ENCODE measurements at regions not wholly inside any gene's neighbourhood (a gene's known extent, or its start where the extent isn't known, plus 50 kb on each side); places are given as distances from the start of the nearest gene placed in this dataset.

DNA sequence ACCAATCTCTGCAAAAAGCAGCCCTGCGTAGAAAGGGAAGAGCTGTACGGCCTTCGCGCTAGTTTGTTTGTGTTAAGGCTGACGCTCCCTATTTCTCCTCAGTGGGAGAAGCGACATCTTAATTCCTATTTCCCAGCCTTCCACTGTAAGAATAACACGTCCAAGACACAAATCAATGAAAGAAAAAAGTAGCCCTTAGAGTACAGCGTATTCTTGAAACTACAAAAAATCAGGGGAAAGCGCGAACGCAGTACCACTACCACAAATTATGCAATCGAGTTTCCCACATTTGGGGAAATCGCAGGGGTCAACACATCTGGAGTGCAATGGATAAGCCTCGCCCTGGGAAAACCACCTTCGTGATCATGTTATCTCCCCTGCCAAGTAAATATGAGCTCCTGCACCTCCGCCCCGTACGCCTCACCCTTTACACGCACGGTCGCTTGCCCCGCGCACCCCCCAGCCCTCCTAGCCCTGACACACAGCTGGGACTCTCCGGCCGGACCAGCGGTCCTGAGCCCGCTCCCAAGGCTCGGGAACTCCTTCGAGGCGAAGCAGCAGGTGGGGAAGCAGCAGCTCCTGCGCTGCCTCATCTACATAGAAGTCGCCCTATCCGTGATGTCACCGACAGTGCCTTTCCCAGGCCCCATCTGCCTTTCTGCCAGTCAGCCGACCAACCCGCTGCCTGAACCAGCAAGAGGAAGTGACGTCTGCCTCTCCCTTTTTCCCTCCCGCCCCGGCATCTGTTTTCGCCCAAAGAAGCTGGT, 94.7 kb downstream of the PPIAL4G start (continued):
- TF ChIP-seq, protein P1, sequence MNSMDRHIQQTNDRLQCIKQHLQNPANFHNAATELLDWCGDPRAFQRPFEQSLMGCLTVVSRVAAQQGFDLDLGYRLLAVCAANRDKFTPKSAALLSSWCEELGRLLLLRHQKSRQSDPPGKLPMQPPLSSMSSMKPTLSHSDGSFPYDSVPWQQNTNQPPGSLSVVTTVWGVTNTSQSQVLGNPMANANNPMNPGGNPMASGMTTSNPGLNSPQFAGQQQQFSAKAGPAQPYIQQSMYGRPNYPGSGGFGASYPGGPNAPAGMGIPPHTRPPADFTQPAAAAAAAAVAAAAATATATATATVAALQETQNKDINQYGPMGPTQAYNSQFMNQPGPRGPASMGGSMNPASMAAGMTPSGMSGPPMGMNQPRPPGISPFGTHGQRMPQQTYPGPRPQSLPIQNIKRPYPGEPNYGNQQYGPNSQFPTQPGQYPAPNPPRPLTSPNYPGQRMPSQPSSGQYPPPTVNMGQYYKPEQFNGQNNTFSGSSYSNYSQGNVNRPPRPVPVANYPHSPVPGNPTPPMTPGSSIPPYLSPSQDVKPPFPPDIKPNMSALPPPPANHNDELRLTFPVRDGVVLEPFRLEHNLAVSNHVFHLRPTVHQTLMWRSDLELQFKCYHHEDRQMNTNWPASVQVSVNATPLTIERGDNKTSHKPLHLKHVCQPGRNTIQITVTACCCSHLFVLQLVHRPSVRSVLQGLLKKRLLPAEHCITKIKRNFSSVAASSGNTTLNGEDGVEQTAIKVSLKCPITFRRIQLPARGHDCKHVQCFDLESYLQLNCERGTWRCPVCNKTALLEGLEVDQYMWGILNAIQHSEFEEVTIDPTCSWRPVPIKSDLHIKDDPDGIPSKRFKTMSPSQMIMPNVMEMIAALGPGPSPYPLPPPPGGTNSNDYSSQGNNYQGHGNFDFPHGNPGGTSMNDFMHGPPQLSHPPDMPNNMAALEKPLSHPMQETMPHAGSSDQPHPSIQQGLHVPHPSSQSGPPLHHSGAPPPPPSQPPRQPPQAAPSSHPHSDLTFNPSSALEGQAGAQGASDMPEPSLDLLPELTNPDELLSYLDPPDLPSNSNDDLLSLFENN (IDR thresholded peaks at IDR 0.05; ENCODE audit: low read depth in 2 of 2, low read length in 2 of 2), result peak in 1 of 2 experiments; percentile 98; a peak in 2 of 4 replicates
- TF ChIP-seq, protein P2, sequence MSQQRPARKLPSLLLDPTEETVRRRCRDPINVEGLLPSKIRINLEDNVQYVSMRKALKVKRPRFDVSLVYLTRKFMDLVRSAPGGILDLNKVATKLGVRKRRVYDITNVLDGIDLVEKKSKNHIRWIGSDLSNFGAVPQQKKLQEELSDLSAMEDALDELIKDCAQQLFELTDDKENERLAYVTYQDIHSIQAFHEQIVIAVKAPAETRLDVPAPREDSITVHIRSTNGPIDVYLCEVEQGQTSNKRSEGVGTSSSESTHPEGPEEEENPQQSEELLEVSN (IDR thresholded peaks at IDR 0.05; ENCODE audit: borderline replicate concordance in 1 of 2, extremely low read depth in 1 of 2, insufficient read depth in 1 of 2, insufficient read length in 1 of 2, low read depth in 1 of 2, low read length in 1 of 2, poor library complexity in 1 of 2, severe bottlenecking in 1 of 2), result peak; percentile 86 to 97
- TF ChIP-seq, protein P3, sequence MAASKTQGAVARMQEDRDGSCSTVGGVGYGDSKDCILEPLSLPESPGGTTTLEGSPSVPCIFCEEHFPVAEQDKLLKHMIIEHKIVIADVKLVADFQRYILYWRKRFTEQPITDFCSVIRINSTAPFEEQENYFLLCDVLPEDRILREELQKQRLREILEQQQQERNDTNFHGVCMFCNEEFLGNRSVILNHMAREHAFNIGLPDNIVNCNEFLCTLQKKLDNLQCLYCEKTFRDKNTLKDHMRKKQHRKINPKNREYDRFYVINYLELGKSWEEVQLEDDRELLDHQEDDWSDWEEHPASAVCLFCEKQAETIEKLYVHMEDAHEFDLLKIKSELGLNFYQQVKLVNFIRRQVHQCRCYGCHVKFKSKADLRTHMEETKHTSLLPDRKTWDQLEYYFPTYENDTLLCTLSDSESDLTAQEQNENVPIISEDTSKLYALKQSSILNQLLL (CRISPR knock-in tag; IDR thresholded peaks at IDR 0.05; ENCODE audit: borderline replicate concordance), result no peak
- TF ChIP-seq YY1 (IDR thresholded peaks at IDR 0.05; ENCODE audit: borderline replicate concordance in 1 of 3, control insufficient read depth in 1 of 3, extremely low read depth in 1 of 3, insufficient read depth in 3 of 3, insufficient read length in 1 of 3, insufficient replicate concordance in 2 of 3, low read depth in 1 of 3, low read length in 2 of 3), result peak in 2 of 3 experiments; percentile 20 to 63
- TF ChIP-seq HDGF (IDR thresholded peaks at IDR 0.05), result no peak
- TF ChIP-seq SMAD1 (IDR thresholded peaks at IDR 0.05; ENCODE audit: low read depth, low read length, partially characterized antibody), result peak; percentile 98
- TF ChIP-seq ZNF699 (CRISPR knock-in tag; IDR thresholded peaks at IDR 0.05; ENCODE audit: insufficient replicate concordance), result no peak
- TF ChIP-seq NBN (IDR thresholded peaks at IDR 0.05; ENCODE audit: low read depth), result peak; percentile 90
- TF ChIP-seq ZBED1 (IDR thresholded peaks at IDR 0.05), result peak; percentile 98
- TF ChIP-seq IFI16 (CRISPR knock-in tag; IDR thresholded peaks at IDR 0.05), result no peak
- peak in 1 of 2 experiments; percentile 76; a peak in 2 of 4 replicates for TF ChIP-seq ETV6 (IDR thresholded peaks at IDR 0.05; ENCODE audit: borderline replicate concordance in 1 of 2, low read depth in 2 of 2, low read length in 1 of 2)
- no peak for TF ChIP-seq ETV6 (CRISPR knock-in tag; IDR thresholded peaks at IDR 0.05; ENCODE audit: borderline replicate concordance)
- TF ChIP-seq RBM22 (IDR thresholded peaks at IDR 0.05; ENCODE audit: low read depth, low read length, poor library complexity, severe bottlenecking), result no peak
- no peak; the same call in 1 of the 2 replicates for TF ChIP-seq MTA1 (IDR thresholded peaks at IDR 0.05; ENCODE audit: borderline replicate concordance)
- TF ChIP-seq ZZZ3 (IDR thresholded peaks at IDR 0.05), result no peak
- TF ChIP-seq FOXM1 (IDR thresholded peaks at IDR 0.05; ENCODE audit: low read depth), result no peak
- no peak for TF ChIP-seq FOXM1 (CRISPR knock-in tag; IDR thresholded peaks at IDR 0.05; ENCODE audit: low read depth)
- 0 out of 2 replicates have a peak, but pooled peaks have one; percentile 19 for TF ChIP-seq PYGO2 (tag; IDR thresholded peaks at IDR 0.05)
- no peak for TF ChIP-seq CCAR2 (IDR thresholded peaks at IDR 0.05; ENCODE audit: low read depth, low read length)
- TF ChIP-seq POLR2G (IDR thresholded peaks at IDR 0.05; ENCODE audit: low read depth, low read length), result peak; percentile 94

Measured in K562 (cell line).